Coronary artery (tissue), 2 donors: ENCODE measurements at regions not wholly inside any gene's neighbourhood (a gene's known extent, or its start where the extent isn't known, plus 50 kb on each side); places are given as distances from the start of the nearest gene placed in this dataset.

Source experiments
- DNase-seq: peaks from one replicate; pipeline ENCODE4 v3.0.0-alpha.2; 2017; ENCODE audit warnings: low spot score
- H3K27ac ChIP-seq, 2 donors: fragments of 200-600 bp; sonication (generic); one replicate each; pipeline ENCODE4 v1.5.1; 2016 to 2019
- H3K4me3 ChIP-seq: fragments of 200-600 bp; sonication (generic); 2 replicates; pipeline ENCODE4 v1.5.1; 2016; ENCODE audit warnings: mild to moderate bottlenecking, moderate library complexity
- CTCF ChIP-seq: fragments of 200-600 bp; sonication (generic); IDR thresholded peaks from one replicate; pipeline ENCODE4 v1.5.1; 2019; ENCODE audit warnings: antibody characterized with exemption

GRCh38 chr6:6909111-6909510 is 198.7 kb upstream of the RREB1 start:
- no peak for TF ChIP-seq CTCF
- H3K27ac ChIP-seq: no peak overlapping the region
- H3K4me3 ChIP-seq: no peak overlapping the region
- no peak for DNase-seq

GRCh38 chr6:6910734-6911295 is 196.9 kb upstream of the RREB1 start:
- Histone ChIP-seq H3K27ac (no peak overlapping the region), H3K4me3 (no peak overlapping the region)
- TF ChIP-seq CTCF: no peak
- DNase-seq: no peak

- DNase-seq: no peak
- Histone ChIP-seq H3K4me3 (no peak overlapping the region), H3K27ac (no peak overlapping the region)
- no peak for TF ChIP-seq CTCF
Observed at GRCh38 chr6:6911391-6911790, 196.4 kb upstream of the RREB1 start.

- DNase-seq: no peak
- TF ChIP-seq CTCF: no peak
- no peak overlapping the region for H3K4me3 ChIP-seq
- no peak overlapping the region for H3K27ac ChIP-seq
Observed at GRCh38 chr6:6912817-6913744, 194.7 kb upstream of the RREB1 start.

GRCh38 chr6:6915219-6915618 is 192.5 kb upstream of the RREB1 start:
- no peak for TF ChIP-seq CTCF
- H3K27ac ChIP-seq: peak overlapping the region in 1 of 2 donors; percentile 70
- H3K4me3 ChIP-seq: peak overlapping the region; percentile 51
- DNase-seq: no peak

- no peak for TF ChIP-seq CTCF
- H3K4me3 ChIP-seq: peak overlapping the region; percentile 51
- H3K27ac ChIP-seq: peak overlapping the region in 1 of 2 donors; percentile 70
- no peak for DNase-seq
Observed at GRCh38 chr6:6915813-6916547, 191.8 kb upstream of the RREB1 start.
